WTC11 (cell line): ENCODE measurements at regions not wholly inside any gene's neighbourhood (a gene's known extent, or its start where the extent isn't known, plus 50 kb on each side); places are given as distances from the start of the nearest gene placed in this dataset.

Experiments used
- ATAC-seq: fragments of 200-7000 bp; cut with Tn5 transposase; 2 replicates; pipeline ENCODE4 v1.10.0; 2021; ENCODE audit warnings: mild to moderate bottlenecking, moderate library complexity
- CTCF ChIA-PET: fragments of 300-600 bp; sonication (Branson Sonifier 250); formaldehyde crosslinking; loops from one replicate; lab custom pipeline; 2021; ENCODE audit warnings: antibody characterized with exemption; lab: Charles Lee
- POLR2A ChIA-PET: fragments of 350-600 bp; sonication (Branson Sonifier 250); formaldehyde crosslinking; loops from one replicate; lab custom pipeline; 2021; ENCODE audit warnings: antibody characterized with exemption; lab: Charles Lee
- DNase-seq: peaks from one replicate; pipeline ENCODE4 v3.0.0; 2021; ENCODE audit warnings: low spot score
- H3K27ac Mint-ChIP-seq: 2 replicates; pipeline ENCODE4 v1.8.0; 2021; ENCODE audit warnings: mixed read lengths
- H3K27me3 Mint-ChIP-seq: 2 replicates; pipeline ENCODE4 v1.8.0; 2021; ENCODE audit warnings: low read depth, mild to moderate bottlenecking, moderate library complexity, mixed read lengths
- H3K36me3 Mint-ChIP-seq: 2 replicates; pipeline ENCODE4 v1.8.0; 2021; ENCODE audit warnings: mixed read lengths
- H3K4me1 Mint-ChIP-seq: 2 replicates; pipeline ENCODE4 v1.8.0; 2022; ENCODE audit warnings: mixed read lengths
- H3K4me3 Mint-ChIP-seq: 2 replicates; pipeline ENCODE4 v1.8.0; 2021; ENCODE audit warnings: mild to moderate bottlenecking, moderate library complexity, mixed read lengths
- H3K9me3 Mint-ChIP-seq: 2 replicates; pipeline ENCODE4 v1.8.0; 2021; ENCODE audit warnings: mixed read lengths
- AFF4 ChIP-seq: sonication (generic); formaldehyde crosslinking; IDR thresholded peaks from 2 replicates; pipeline ENCODE4 v1.8.1; 2023; ENCODE audit warnings: mild to moderate bottlenecking, missing genetic modification reagents, borderline replicate concordance
- CREB1 ChIP-seq: sonication (generic); formaldehyde crosslinking; IDR thresholded peaks from 2 replicates; pipeline ENCODE4 v1.8.0; 2023; ENCODE audit warnings: mild to moderate bottlenecking, missing genetic modification reagents
- EMX1 ChIP-seq: fragments of 250-450 bp; sonication (Bioruptor Pico); IDR thresholded peaks from 2 replicates; pipeline ENCODE4 v1.8.0; 2021; ENCODE audit warnings: mild to moderate bottlenecking
- FOXK1 ChIP-seq: sonication (generic); formaldehyde crosslinking; IDR thresholded peaks from 2 replicates; pipeline ENCODE4 v1.8.0; 2022; ENCODE audit warnings: mild to moderate bottlenecking, moderate library complexity, missing genetic modification reagents
- IRF1 ChIP-seq: sonication (generic); formaldehyde crosslinking; IDR thresholded peaks from 2 replicates; pipeline ENCODE4 v1.8.0; 2023; ENCODE audit warnings: missing genetic modification reagents
- IRF2 ChIP-seq: sonication (generic); formaldehyde crosslinking; IDR thresholded peaks from 2 replicates; pipeline ENCODE4 v1.8.0; 2022; ENCODE audit warnings: low read depth, missing genetic modification reagents, borderline replicate concordance
- JAZF1 ChIP-seq: fragments of 250-450 bp; sonication (Bioruptor Pico); IDR thresholded peaks from 2 replicates; pipeline ENCODE4 v1.9.0; 2021; ENCODE audit warnings: moderate library complexity, mild to moderate bottlenecking, inconsistent platforms
- MYBL2 ChIP-seq: sonication (generic); formaldehyde crosslinking; IDR thresholded peaks from 2 replicates; pipeline ENCODE4 v1.8.1; 2023; ENCODE audit warnings: mild to moderate bottlenecking, moderate library complexity, missing genetic modification reagents
- NFATC4 ChIP-seq: fragments of 250-450 bp; sonication (Bioruptor Pico); IDR thresholded peaks from 2 replicates; pipeline ENCODE4 v1.9.0; 2021; ENCODE audit warnings: mild to moderate bottlenecking
- NR2C2 ChIP-seq: sonication (generic); formaldehyde crosslinking; IDR thresholded peaks from 2 replicates; pipeline ENCODE4 v1.8.0; 2022; ENCODE audit warnings: mild to moderate bottlenecking, missing genetic modification reagents
- NR3C1 ChIP-seq: sonication (generic); formaldehyde crosslinking; conservative IDR thresholded peaks from 2 replicates; pipeline ENCODE4 v1.8.1; 2023; ENCODE audit warnings: low read depth, mild to moderate bottlenecking, missing genetic modification reagents
- RELA ChIP-seq: sonication (generic); formaldehyde crosslinking; IDR thresholded peaks from 2 replicates; pipeline ENCODE4 v1.8.1; 2022; ENCODE audit warnings: missing genetic modification reagents, mild to moderate bottlenecking, borderline replicate concordance
- TEAD1 ChIP-seq: sonication (generic); formaldehyde crosslinking; IDR thresholded peaks from 2 replicates; pipeline ENCODE4 v1.8.0; 2022; ENCODE audit warnings: mild to moderate bottlenecking, missing genetic modification reagents
- ZNF219 ChIP-seq: sonication (generic); formaldehyde crosslinking; IDR thresholded peaks from 2 replicates; pipeline ENCODE4 v1.8.0; 2023; ENCODE audit warnings: missing genetic modification reagents, mild to moderate bottlenecking, borderline replicate concordance
- ZNF281 ChIP-seq: sonication (generic); formaldehyde crosslinking; IDR thresholded peaks from 2 replicates; pipeline ENCODE4 v1.8.0; 2023; ENCODE audit warnings: mild to moderate bottlenecking, missing genetic modification reagents
- ZNF317 ChIP-seq: sonication (generic); formaldehyde crosslinking; IDR thresholded peaks from 2 replicates; pipeline ENCODE4 v1.8.1; 2023; ENCODE audit warnings: low read depth, mild to moderate bottlenecking, moderate library complexity, missing genetic modification reagents, borderline replicate concordance
- TF ChIP-seq, protein P1 (sequence below): sonication (generic); formaldehyde crosslinking; IDR thresholded peaks from 2 replicates; pipeline ENCODE4 v1.8.0; 2022; ENCODE audit warnings: mild to moderate bottlenecking, missing genetic modification reagents
- TF ChIP-seq, protein P2 (sequence below): fragments of 200-600 bp; IDR thresholded peaks from 2 replicates; pipeline ENCODE4 v1.8.0; 2022; ENCODE audit warnings: antibody characterized with exemption
- TF ChIP-seq, protein P3 (sequence below): sonication (generic); formaldehyde crosslinking; IDR thresholded peaks from 2 replicates; pipeline ENCODE4 v1.8.0; 2022; ENCODE audit warnings: mild to moderate bottlenecking, missing genetic modification reagents
- TF ChIP-seq, protein P4 (sequence below): sonication (generic); formaldehyde crosslinking; IDR thresholded peaks from 2 replicates; pipeline ENCODE4 v1.8.1; 2022; ENCODE audit warnings: mild to moderate bottlenecking, moderate library complexity, missing genetic modification reagents
- TF ChIP-seq, protein P5 (sequence below): fragments of 250-450 bp; sonication (Bioruptor Pico); IDR thresholded peaks from 2 replicates; pipeline ENCODE4 v1.9.0; 2021; ENCODE audit warnings: moderate library complexity, mild to moderate bottlenecking, inconsistent platforms, borderline replicate concordance
- TF ChIP-seq, protein P6 (sequence below): fragments of 250-450 bp; sonication (Bioruptor Pico); IDR thresholded peaks from 2 replicates; pipeline ENCODE4 v1.9.0; 2021; ENCODE audit warnings: mild to moderate bottlenecking

- Mint-ChIP-seq H3K4me3 (no peak overlapping the region), H3K9me3 (peaks cover 48% of the 10 kb centered on the region), H3K27ac (no peak overlapping the region), H3K4me1 (no peaks in the 10 kb centered on the region), H3K36me3 (peaks cover 45% of the 10 kb centered on the region), H3K27me3 (no peaks in the 10 kb centered on the region)
- ATAC-seq (no peak), DNase-seq (no peak)
- CTCF ChIA-PET = no interaction called here
- no peak for TF ChIP-seq ZNF281 (CRISPR knock-in tag)
- TF ChIP-seq RELA (CRISPR knock-in tag) = no peak
- TF ChIP-seq IRF2 = no peak
- no peak for TF ChIP-seq IRF1 (CRISPR knock-in tag)
- no peak for TF ChIP-seq NFATC4 (CRISPR knock-in tag)
- TF ChIP-seq FOXK1 (CRISPR knock-in tag) = no peak
- TF ChIP-seq, protein P1, sequence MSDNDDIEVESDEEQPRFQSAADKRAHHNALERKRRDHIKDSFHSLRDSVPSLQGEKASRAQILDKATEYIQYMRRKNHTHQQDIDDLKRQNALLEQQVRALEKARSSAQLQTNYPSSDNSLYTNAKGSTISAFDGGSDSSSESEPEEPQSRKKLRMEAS (CRISPR knock-in tag) = no peak
- TF ChIP-seq CREB1 (CRISPR knock-in tag) = no peak
- TF ChIP-seq AFF4 (CRISPR knock-in tag) = no peak
- no peak for TF ChIP-seq JAZF1
- TF ChIP-seq, protein P2, sequence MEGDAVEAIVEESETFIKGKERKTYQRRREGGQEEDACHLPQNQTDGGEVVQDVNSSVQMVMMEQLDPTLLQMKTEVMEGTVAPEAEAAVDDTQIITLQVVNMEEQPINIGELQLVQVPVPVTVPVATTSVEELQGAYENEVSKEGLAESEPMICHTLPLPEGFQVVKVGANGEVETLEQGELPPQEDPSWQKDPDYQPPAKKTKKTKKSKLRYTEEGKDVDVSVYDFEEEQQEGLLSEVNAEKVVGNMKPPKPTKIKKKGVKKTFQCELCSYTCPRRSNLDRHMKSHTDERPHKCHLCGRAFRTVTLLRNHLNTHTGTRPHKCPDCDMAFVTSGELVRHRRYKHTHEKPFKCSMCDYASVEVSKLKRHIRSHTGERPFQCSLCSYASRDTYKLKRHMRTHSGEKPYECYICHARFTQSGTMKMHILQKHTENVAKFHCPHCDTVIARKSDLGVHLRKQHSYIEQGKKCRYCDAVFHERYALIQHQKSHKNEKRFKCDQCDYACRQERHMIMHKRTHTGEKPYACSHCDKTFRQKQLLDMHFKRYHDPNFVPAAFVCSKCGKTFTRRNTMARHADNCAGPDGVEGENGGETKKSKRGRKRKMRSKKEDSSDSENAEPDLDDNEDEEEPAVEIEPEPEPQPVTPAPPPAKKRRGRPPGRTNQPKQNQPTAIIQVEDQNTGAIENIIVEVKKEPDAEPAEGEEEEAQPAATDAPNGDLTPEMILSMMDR = no peak
- no peak for TF ChIP-seq NR3C1 (CRISPR knock-in tag)
- no peak for TF ChIP-seq TEAD1 (CRISPR knock-in tag)
- POLR2A ChIA-PET = no interaction called here
Measured at GRCh38 chr18:39751921-39752320, 2186.3 kb upstream of the CELF4 start.

DNA sequence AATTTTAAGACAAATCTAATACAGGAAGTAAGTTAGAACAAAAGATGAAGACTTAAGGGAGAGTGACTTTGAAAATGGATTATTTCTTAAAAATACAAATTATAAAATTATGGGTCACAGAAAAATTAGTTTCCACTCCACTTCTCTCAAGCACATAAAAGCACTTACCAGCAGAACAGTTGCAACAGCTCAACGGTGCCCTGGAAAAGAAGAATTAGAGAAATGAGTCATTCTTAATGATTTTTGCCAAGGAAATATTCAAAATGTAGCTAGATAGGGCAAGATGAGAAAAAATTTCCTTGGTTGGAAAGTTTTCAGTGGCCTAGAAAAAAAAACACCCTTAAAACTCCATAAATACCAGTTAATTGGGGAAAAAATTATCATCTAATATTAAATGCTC lies 2185.6 kb upstream of the CELF4 start:
- no peak overlapping the region for H3K4me3 Mint-ChIP-seq
- peaks cover 48% of the 10 kb centered on the region for H3K9me3 Mint-ChIP-seq
- CTCF ChIA-PET = no interaction called here
- peaks cover 45% of the 10 kb centered on the region for H3K36me3 Mint-ChIP-seq
- H3K4me1 Mint-ChIP-seq = no peaks in the 10 kb centered on the region
- no peak for DNase-seq
- POLR2A ChIA-PET = no interaction called here
- no peak overlapping the region for H3K27ac Mint-ChIP-seq
- no peaks in the 10 kb centered on the region for H3K27me3 Mint-ChIP-seq
- ATAC-seq = no peak
- TF ChIP-seq, protein P3, sequence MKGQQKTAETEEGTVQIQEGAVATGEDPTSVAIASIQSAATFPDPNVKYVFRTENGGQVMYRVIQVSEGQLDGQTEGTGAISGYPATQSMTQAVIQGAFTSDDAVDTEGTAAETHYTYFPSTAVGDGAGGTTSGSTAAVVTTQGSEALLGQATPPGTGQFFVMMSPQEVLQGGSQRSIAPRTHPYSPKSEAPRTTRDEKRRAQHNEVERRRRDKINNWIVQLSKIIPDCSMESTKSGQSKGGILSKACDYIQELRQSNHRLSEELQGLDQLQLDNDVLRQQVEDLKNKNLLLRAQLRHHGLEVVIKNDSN (CRISPR knock-in tag) = no peak
- no peak for TF ChIP-seq NR2C2 (CRISPR knock-in tag)
- TF ChIP-seq, protein P4, sequence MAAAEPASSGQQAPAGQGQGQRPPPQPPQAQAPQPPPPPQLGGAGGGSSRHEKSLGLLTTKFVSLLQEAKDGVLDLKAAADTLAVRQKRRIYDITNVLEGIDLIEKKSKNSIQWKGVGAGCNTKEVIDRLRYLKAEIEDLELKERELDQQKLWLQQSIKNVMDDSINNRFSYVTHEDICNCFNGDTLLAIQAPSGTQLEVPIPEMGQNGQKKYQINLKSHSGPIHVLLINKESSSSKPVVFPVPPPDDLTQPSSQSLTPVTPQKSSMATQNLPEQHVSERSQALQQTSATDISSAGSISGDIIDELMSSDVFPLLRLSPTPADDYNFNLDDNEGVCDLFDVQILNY (CRISPR knock-in tag) = no peak
- no peak for TF ChIP-seq CREB1 (CRISPR knock-in tag)
- no peak for TF ChIP-seq ZNF317 (CRISPR knock-in tag)
- TF ChIP-seq EMX1 (CRISPR knock-in tag) = no peak
- TF ChIP-seq, protein P5, sequence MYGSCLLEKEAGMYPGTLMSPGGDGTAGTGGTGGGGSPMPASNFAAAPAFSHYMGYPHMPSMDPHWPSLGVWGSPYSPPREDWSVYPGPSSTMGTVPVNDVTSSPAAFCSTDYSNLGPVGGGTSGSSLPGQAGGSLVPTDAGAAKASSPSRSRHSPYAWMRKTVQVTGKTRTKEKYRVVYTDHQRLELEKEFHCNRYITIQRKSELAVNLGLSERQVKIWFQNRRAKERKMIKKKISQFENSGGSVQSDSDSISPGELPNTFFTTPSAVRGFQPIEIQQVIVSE (CRISPR knock-in tag) = no peak
- TF ChIP-seq, protein P6, sequence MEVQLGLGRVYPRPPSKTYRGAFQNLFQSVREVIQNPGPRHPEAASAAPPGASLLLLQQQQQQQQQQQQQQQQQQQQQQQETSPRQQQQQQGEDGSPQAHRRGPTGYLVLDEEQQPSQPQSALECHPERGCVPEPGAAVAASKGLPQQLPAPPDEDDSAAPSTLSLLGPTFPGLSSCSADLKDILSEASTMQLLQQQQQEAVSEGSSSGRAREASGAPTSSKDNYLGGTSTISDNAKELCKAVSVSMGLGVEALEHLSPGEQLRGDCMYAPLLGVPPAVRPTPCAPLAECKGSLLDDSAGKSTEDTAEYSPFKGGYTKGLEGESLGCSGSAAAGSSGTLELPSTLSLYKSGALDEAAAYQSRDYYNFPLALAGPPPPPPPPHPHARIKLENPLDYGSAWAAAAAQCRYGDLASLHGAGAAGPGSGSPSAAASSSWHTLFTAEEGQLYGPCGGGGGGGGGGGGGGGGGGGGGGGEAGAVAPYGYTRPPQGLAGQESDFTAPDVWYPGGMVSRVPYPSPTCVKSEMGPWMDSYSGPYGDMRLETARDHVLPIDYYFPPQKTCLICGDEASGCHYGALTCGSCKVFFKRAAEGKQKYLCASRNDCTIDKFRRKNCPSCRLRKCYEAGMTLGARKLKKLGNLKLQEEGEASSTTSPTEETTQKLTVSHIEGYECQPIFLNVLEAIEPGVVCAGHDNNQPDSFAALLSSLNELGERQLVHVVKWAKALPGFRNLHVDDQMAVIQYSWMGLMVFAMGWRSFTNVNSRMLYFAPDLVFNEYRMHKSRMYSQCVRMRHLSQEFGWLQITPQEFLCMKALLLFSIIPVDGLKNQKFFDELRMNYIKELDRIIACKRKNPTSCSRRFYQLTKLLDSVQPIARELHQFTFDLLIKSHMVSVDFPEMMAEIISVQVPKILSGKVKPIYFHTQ (CRISPR knock-in tag) = no peak
- no peak for TF ChIP-seq ZNF219 (CRISPR knock-in tag)
- TF ChIP-seq MYBL2 (CRISPR knock-in tag) = no peak
